ENCODE measurements at regions not wholly inside any gene's neighbourhood (a gene's known extent, or its start where the extent isn't known, plus 50 kb on each side); places are given as distances from the start of the nearest gene placed in this dataset.
"Not testable (repeated sequence)": the region's sequence is repeated elsewhere in the genome, so short reads cannot be mapped to it uniquely, and the experiment has no call there.

GRCh38 chr1:120949724-120950123, 60.2 kb downstream of the PPIAL4A start:
- not testable (repeated sequence) for TF ChIP-seq CTCF (IDR thresholded peaks at IDR 0.05; ENCODE audit: insufficient read depth, low read length, poor library complexity, severe bottlenecking); EZH2phosphoT487 (conservative IDR thresholded peaks at IDR 0.05; ENCODE audit: low read length)
